ENCODE measurements at regions not wholly inside any gene's neighbourhood (a gene's known extent, or its start where the extent isn't known, plus 50 kb on each side); places are given as distances from the start of the nearest gene placed in this dataset.

GRCh38 chr7:156527458-156527890, 113.1 kb upstream of the RNF32 start (continued):
- TF ChIP-seq CEBPG (CRISPR knock-in tag; IDR thresholded peaks at IDR 0.05), result peak; percentile 70
- TF ChIP-seq MXD1 (CRISPR knock-in tag; IDR thresholded peaks at IDR 0.05), result no peak
- peak; percentile 35; the same call in 1 of the 2 replicates for TF ChIP-seq HOMEZ (CRISPR knock-in tag; IDR thresholded peaks at IDR 0.05; ENCODE audit: low read depth)
- TF ChIP-seq ZNF296 (CRISPR knock-in tag; conservative IDR thresholded peaks at IDR 0.05), result no peak
- no peak for TF ChIP-seq NFRKB (IDR thresholded peaks at IDR 0.05)
- no peak for TF ChIP-seq ZSCAN20 (CRISPR knock-in tag; IDR thresholded peaks at IDR 0.05; ENCODE audit: borderline replicate concordance)
- no peak for TF ChIP-seq TAF1 (CRISPR knock-in tag; IDR thresholded peaks at IDR 0.05)
- TF ChIP-seq SRSF1 (optimal IDR thresholded peaks at IDR 0.05; ENCODE audit: low read depth, low read length), result no peak
- 0 out of 2 replicates have a peak, but pooled peaks have one; percentile 64 for TF ChIP-seq BCL6 (CRISPR knock-in tag; IDR thresholded peaks at IDR 0.05)
- no peak for TF ChIP-seq SCMH1 (CRISPR knock-in tag; IDR thresholded peaks at IDR 0.05; ENCODE audit: borderline replicate concordance)
- 0 out of 2 replicates have a peak, but pooled peaks have one; percentile 16 for TF ChIP-seq RCOR2 (CRISPR knock-in tag; IDR thresholded peaks at IDR 0.05)
- no peak for TF ChIP-seq RFX1 (IDR thresholded peaks at IDR 0.05)
- TF ChIP-seq ZNF781 (CRISPR knock-in tag; IDR thresholded peaks at IDR 0.05; ENCODE audit: borderline replicate concordance, not compliant biosample characterization), result no peak
- no peak for TF ChIP-seq ZBTB1 (CRISPR knock-in tag; IDR thresholded peaks at IDR 0.05; ENCODE audit: borderline replicate concordance)
- TF ChIP-seq ZNF138 (CRISPR knock-in tag; IDR thresholded peaks at IDR 0.05; ENCODE audit: low read depth), result no peak
- TF ChIP-seq ZNF788 (CRISPR knock-in tag; IDR thresholded peaks at IDR 0.05; ENCODE audit: borderline replicate concordance), result no peak
- TF ChIP-seq IKZF5 (CRISPR knock-in tag; IDR thresholded peaks at IDR 0.05), result 0 out of 2 replicates have a peak, but pooled peaks have one; percentile 20
- TF ChIP-seq ZNF367 (CRISPR knock-in tag; IDR thresholded peaks at IDR 0.05; ENCODE audit: borderline replicate concordance), result no peak
- no peak for TF ChIP-seq DPF2 (CRISPR knock-in tag; IDR thresholded peaks at IDR 0.05; ENCODE audit: borderline replicate concordance, low read depth)
- no peak for TF ChIP-seq ATF6 (CRISPR knock-in tag; conservative IDR thresholded peaks at IDR 0.05)
- 0 out of 2 replicates have a peak, but pooled peaks have one; percentile 43 for TF ChIP-seq ZNF331 (CRISPR knock-in tag; IDR thresholded peaks at IDR 0.05)
- peak; percentile 75; the same call in 1 of the 2 replicates for TF ChIP-seq ISL2 (CRISPR knock-in tag; IDR thresholded peaks at IDR 0.05)
- TF ChIP-seq ZNF33A (CRISPR knock-in tag; IDR thresholded peaks at IDR 0.05; ENCODE audit: borderline replicate concordance), result no peak
- no peak for TF ChIP-seq GLI4 (CRISPR knock-in tag; IDR thresholded peaks at IDR 0.05; ENCODE audit: borderline replicate concordance)
- no peak for TF ChIP-seq ZBTB25 (CRISPR knock-in tag; IDR thresholded peaks at IDR 0.05)
- TF ChIP-seq ZNF383 (CRISPR knock-in tag; IDR thresholded peaks at IDR 0.05; ENCODE audit: borderline replicate concordance), result no peak
- TF ChIP-seq ZIK1 (CRISPR knock-in tag; IDR thresholded peaks at IDR 0.05; ENCODE audit: borderline replicate concordance, low read depth), result no peak

Measured in HepG2 (cell line).